ENCODE measurements at regions not wholly inside any gene's neighbourhood (a gene's known extent, or its start where the extent isn't known, plus 50 kb on each side); places are given as distances from the start of the nearest gene placed in this dataset.

DNA sequence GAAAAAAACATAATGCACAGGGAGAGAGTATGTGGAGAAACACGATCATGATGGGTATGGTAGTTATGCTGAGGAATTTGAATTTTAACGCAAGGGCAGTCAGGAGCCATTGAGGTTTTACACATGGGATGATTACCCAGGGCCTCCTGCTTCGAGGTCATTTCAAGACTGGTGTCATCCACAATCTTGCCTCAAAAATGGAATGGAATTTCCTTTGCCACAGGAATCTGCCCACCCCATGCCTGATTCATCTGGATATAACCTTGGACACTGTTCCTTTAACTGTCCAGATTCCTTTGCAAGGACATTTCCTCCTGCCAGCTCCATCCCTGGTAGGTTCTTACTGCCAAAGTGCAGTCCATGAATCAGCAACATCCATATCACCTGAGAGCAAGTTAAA is 655.9 kb upstream of the TENM4 start:
- FAIRE-seq (no peak), DNase-seq (ENCODE audit: low read depth, low spot score) (no peak), ATAC-seq (no peak)
- intact Hi-C loops (cut with micrococcal nuclease; ENCODE audit: unreplicated experiment): no loop called here
- Histone ChIP-seq H3K27me3 (replicated peaks in 1 of 2; ENCODE audit: control insufficient read depth in 2 of 2, insufficient read depth in 2 of 2, low read length in 1 of 2) (no peaks in the 10 kb centered on the region), H3K9me3 (replicated peaks; ENCODE audit: control insufficient read depth, insufficient read depth, low read length) (no peaks in the 10 kb centered on the region), H2AFZ (ENCODE audit: control insufficient read depth, low read depth, low read length) (no peak overlapping the region), H3K9ac (ENCODE audit: control insufficient read depth, insufficient read depth, low read length) (no peak overlapping the region), H3K27ac (ENCODE audit: control insufficient read depth, insufficient read depth) (no peak overlapping the region), H4K20me1 (ENCODE audit: control insufficient read depth, insufficient read depth) (no peaks in the 10 kb centered on the region), H3K79me2 (ENCODE audit: control insufficient read depth, insufficient read depth, low read length) (no peaks in the 10 kb centered on the region), H3K4me1 (ENCODE audit: control insufficient read depth, insufficient read depth, low read length) (no peaks in the 10 kb centered on the region), H3K36me3 (ENCODE audit: control insufficient read depth in 2 of 2, insufficient read depth in 2 of 2, low read length in 1 of 2) (no peaks in the 10 kb centered on the region), H3K4me3 (no peak overlapping the region), H3K4me2 (ENCODE audit: control insufficient read depth, insufficient read depth) (no peak overlapping the region)
- in situ Hi-C loops (cut with MboI): no loop called here
- SMC1A ChIA-PET (ENCODE audit: uncharacterized antibody, unreplicated experiment): no interaction called here
- CTCF ChIA-PET: no interaction called here
- BruUV-seq (replicated peaks): no TSS peak
- no peak for TF ChIP-seq SUPT20H (IDR thresholded peaks at IDR 0.05; ENCODE audit: borderline replicate concordance, control insufficient read depth, low read depth, low read length)
- TF ChIP-seq NR2C1 (IDR thresholded peaks at IDR 0.05): no peak
- TF ChIP-seq EGR1 (IDR thresholded peaks at IDR 0.05; ENCODE audit: borderline replicate concordance in 1 of 2, low read depth in 2 of 2, low read length in 2 of 2): no peak
- TF ChIP-seq NR2F1 (conservative IDR thresholded peaks at IDR 0.05): no peak
- no peak for TF ChIP-seq ZBED1 (IDR thresholded peaks at IDR 0.05; ENCODE audit: borderline replicate concordance)
- TF ChIP-seq ZSCAN29 (IDR thresholded peaks at IDR 0.05): no peak
- no peak for TF ChIP-seq ATF3 (IDR thresholded peaks at IDR 0.05; ENCODE audit: borderline replicate concordance, extremely low read depth, low read depth, low read length)
- TF ChIP-seq HDAC2 (IDR thresholded peaks at IDR 0.05): no peak
- no peak for TF ChIP-seq CREM (IDR thresholded peaks at IDR 0.05; ENCODE audit: low read depth)
- RAD21 ChIA-PET (ENCODE audit: unreplicated experiment): no interaction called here
- POLR2A ChIA-PET: no interaction called here
- 33% methylated on average over 3 of the region's 3 CpGs for WGBS (ENCODE audit: insufficient coverage, insufficient replicate concordance, low lambda C conversion rate, missing lambda C conversion rate)

- POLR2A ChIA-PET: no interaction called here
- no peak overlapping the region for H3K4me2 ChIP-seq (ENCODE audit: control insufficient read depth, insufficient read depth)
- intact Hi-C loops (cut with micrococcal nuclease; ENCODE audit: unreplicated experiment): no loop called here
- H3K4me1 ChIP-seq (ENCODE audit: control insufficient read depth, insufficient read depth, low read length): no peaks in the 10 kb centered on the region
- no peaks in the 10 kb centered on the region for H4K20me1 ChIP-seq (ENCODE audit: control insufficient read depth, insufficient read depth)
- ATAC-seq (no peak), FAIRE-seq (no peak), DNase-seq (ENCODE audit: low read depth, low spot score) (no peak)
- no peaks in the 10 kb centered on the region for H3K9me3 ChIP-seq (replicated peaks; ENCODE audit: control insufficient read depth, insufficient read depth, low read length)
- no peak overlapping the region for H3K27ac ChIP-seq (ENCODE audit: control insufficient read depth, insufficient read depth)
- in situ Hi-C loops (cut with MboI): no loop called here
- H3K9ac ChIP-seq (ENCODE audit: control insufficient read depth, insufficient read depth, low read length): no peak overlapping the region
- 0% methylated on average over 1 of the region's 1 CpG for WGBS (ENCODE audit: insufficient coverage, insufficient replicate concordance, low lambda C conversion rate, missing lambda C conversion rate)
- H3K27me3 ChIP-seq (replicated peaks in 1 of 2; ENCODE audit: control insufficient read depth in 2 of 2, insufficient read depth in 2 of 2, low read length in 1 of 2): no peaks in the 10 kb centered on the region; a peak in 2 of 4 replicates
- SMC1A ChIA-PET (ENCODE audit: uncharacterized antibody, unreplicated experiment): no interaction called here
- RAD21 ChIA-PET (ENCODE audit: unreplicated experiment): no interaction called here
- no peaks in the 10 kb centered on the region for H3K79me2 ChIP-seq (ENCODE audit: control insufficient read depth, insufficient read depth, low read length)
- no peak overlapping the region for H2AFZ ChIP-seq (ENCODE audit: control insufficient read depth, low read depth, low read length)
- no TSS peak for BruUV-seq (replicated peaks)
- CTCF ChIA-PET: no interaction called here
- H3K4me3 ChIP-seq: no peak overlapping the region
- no peaks in the 10 kb centered on the region for H3K36me3 ChIP-seq (ENCODE audit: control insufficient read depth in 2 of 2, insufficient read depth in 2 of 2, low read length in 1 of 2)
- TF ChIP-seq, protein P1, sequence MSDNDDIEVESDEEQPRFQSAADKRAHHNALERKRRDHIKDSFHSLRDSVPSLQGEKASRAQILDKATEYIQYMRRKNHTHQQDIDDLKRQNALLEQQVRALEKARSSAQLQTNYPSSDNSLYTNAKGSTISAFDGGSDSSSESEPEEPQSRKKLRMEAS (IDR thresholded peaks at IDR 0.05; ENCODE audit: low read depth, low read length): no peak
- TF ChIP-seq RFX5 (IDR thresholded peaks at IDR 0.05; ENCODE audit: low read depth, low read length) (no peak), TCF7 (IDR thresholded peaks at IDR 0.05; ENCODE audit: borderline replicate concordance) (no peak), SPI1 (IDR thresholded peaks at IDR 0.05; ENCODE audit: borderline replicate concordance, insufficient read depth, low read depth, low read length) (no peak), REST (IDR thresholded peaks at IDR 0.05; ENCODE audit: low read depth, low read length) (no peak), NFYB (IDR thresholded peaks at IDR 0.05; ENCODE audit: insufficient read depth, low read depth, low read length) (no peak), FOS (IDR thresholded peaks at IDR 0.05; ENCODE audit: borderline replicate concordance, extremely low read depth, insufficient read length) (no peak)
Observed at GRCh38 chr11:80086496-80087055, 645.7 kb upstream of the TENM4 start.
